ENCODE measurements at regions not wholly inside any gene's neighbourhood (a gene's known extent, or its start where the extent isn't known, plus 50 kb on each side); places are given as distances from the start of the nearest gene placed in this dataset.
"Not testable (repeated sequence)": the region's sequence is repeated elsewhere in the genome, so short reads cannot be mapped to it uniquely, and the experiment has no call there.

DNA sequence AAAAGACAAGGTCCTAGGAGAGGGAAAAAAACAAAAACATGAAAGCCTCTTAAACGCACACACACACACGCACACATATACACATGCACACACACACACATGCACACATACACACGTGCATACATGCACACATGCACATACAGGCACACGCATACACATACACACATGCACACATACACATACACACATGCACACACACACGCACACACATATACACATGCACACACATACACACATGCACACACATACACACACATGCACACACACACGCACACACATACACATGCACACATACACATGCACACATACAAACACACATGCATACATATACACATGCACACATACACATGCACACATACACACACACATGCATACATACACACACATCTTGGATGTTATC is 78.1 kb upstream of the PPP2R5C start:
- H3K4me2 ChIP-seq (ENCODE audit: insufficient read depth, low read length), result no peak overlapping the region
- ATAC-seq (ENCODE audit: insufficient read depth, low read depth), result no peak

DNA sequence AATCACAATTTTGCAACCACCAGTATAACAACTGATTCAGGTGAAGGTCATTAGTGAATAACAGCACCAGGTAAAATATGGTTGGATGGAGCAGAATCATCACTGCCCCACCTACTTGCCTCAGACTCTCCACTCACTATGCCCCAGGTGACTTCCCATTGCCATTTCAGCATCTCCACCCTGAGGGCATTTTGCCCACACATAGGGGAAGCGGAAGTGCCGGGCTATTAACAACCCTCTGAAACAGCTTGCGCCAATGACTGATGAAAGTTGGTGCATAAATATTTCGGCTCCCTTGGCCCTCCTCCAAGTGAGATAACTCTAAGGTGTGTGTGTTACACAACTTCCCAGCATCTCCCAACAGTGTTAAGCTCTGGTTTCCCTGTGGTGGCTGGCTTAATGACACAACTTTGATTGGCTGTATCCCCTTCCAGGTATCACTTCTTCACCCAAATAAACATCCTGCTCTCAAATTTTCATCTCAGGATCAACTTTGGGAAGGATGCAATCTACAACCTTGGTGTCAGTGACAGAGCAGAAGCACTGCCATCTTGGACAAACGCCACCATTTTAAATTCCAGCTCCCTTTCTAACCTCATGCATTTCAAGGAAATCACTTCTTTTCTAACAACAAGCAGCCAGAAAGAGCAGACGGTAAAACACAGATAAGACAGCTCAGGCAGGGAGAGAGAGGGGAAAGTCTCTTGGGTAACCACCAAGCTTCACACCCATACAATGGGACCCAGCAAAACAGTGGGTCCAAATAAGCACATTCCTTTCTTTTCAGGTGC is 73.6 kb upstream of the PPP2R5C start:
- H3K9ac ChIP-seq (ENCODE audit: low read depth, low read length), result no peak overlapping the region
- no peaks in the 10 kb centered on the region for H3K79me2 ChIP-seq (ENCODE audit: insufficient read depth, low read length)
- peaks cover 9% of the 10 kb centered on the region for H3K27me3 ChIP-seq (ENCODE audit: insufficient read depth, low read length, poor library complexity)
- H3K27ac ChIP-seq (ENCODE audit: low read length), result no peak overlapping the region
- no peaks in the 10 kb centered on the region for H4K20me1 ChIP-seq (ENCODE audit: insufficient read depth, low read length)
- no peak overlapping the region for H3K4me2 ChIP-seq (ENCODE audit: insufficient read depth, low read length)
- no peak for DNase-seq
- H3K4me1 ChIP-seq (ENCODE audit: insufficient read depth, low read length), result no peaks in the 10 kb centered on the region
- H3K9me3 ChIP-seq (ENCODE audit: insufficient read depth, low read length, severe bottlenecking), result no peaks in the 10 kb centered on the region
- TF ChIP-seq, protein P1, sequence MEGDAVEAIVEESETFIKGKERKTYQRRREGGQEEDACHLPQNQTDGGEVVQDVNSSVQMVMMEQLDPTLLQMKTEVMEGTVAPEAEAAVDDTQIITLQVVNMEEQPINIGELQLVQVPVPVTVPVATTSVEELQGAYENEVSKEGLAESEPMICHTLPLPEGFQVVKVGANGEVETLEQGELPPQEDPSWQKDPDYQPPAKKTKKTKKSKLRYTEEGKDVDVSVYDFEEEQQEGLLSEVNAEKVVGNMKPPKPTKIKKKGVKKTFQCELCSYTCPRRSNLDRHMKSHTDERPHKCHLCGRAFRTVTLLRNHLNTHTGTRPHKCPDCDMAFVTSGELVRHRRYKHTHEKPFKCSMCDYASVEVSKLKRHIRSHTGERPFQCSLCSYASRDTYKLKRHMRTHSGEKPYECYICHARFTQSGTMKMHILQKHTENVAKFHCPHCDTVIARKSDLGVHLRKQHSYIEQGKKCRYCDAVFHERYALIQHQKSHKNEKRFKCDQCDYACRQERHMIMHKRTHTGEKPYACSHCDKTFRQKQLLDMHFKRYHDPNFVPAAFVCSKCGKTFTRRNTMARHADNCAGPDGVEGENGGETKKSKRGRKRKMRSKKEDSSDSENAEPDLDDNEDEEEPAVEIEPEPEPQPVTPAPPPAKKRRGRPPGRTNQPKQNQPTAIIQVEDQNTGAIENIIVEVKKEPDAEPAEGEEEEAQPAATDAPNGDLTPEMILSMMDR (IDR thresholded peaks at IDR 0.05; ENCODE audit: borderline replicate concordance, extremely low read depth, low read length, poor library complexity, severe bottlenecking), result no peak
- no peak for TF ChIP-seq EZH2 (IDR thresholded peaks at IDR 0.05; ENCODE audit: borderline replicate concordance, low read depth, low read length, severe bottlenecking)
- no peak for ATAC-seq (ENCODE audit: insufficient read depth, low read depth)
- no peak overlapping the region for H2AFZ ChIP-seq (ENCODE audit: low read depth, low read length)
- no peak overlapping the region for H3K4me3 ChIP-seq (ENCODE audit: low read depth in 1 of 2, low read length in 2 of 2)
- no peaks in the 10 kb centered on the region for H3K36me3 ChIP-seq (ENCODE audit: insufficient read depth, low read length)

More for the DNA sequence above, 78.1 kb upstream of the PPP2R5C start:
- no peaks in the 10 kb centered on the region for H3K79me2 ChIP-seq (ENCODE audit: insufficient read depth, low read length)
- no peaks in the 10 kb centered on the region for H3K36me3 ChIP-seq (ENCODE audit: insufficient read depth, low read length)
- H2AFZ ChIP-seq (ENCODE audit: low read depth, low read length), result no peak overlapping the region
- no peak overlapping the region for H3K27ac ChIP-seq (ENCODE audit: low read length)
- no peaks in the 10 kb centered on the region for H4K20me1 ChIP-seq (ENCODE audit: insufficient read depth, low read length)
- H3K4me1 ChIP-seq (ENCODE audit: insufficient read depth, low read length), result no peaks in the 10 kb centered on the region
- peaks cover 5% of the 10 kb centered on the region for H3K27me3 ChIP-seq (ENCODE audit: insufficient read depth, low read length, poor library complexity)
- H3K9ac ChIP-seq (ENCODE audit: low read depth, low read length), result no peak overlapping the region
- no peaks in the 10 kb centered on the region for H3K9me3 ChIP-seq (ENCODE audit: insufficient read depth, low read length, severe bottlenecking)
- DNase-seq, result no peak
- no peak overlapping the region for H3K4me3 ChIP-seq (ENCODE audit: low read depth in 1 of 2, low read length in 2 of 2)
- TF ChIP-seq, protein P1 (IDR thresholded peaks at IDR 0.05; ENCODE audit: borderline replicate concordance, extremely low read depth, low read length, poor library complexity, severe bottlenecking), result no peak
- no peak for TF ChIP-seq EZH2 (IDR thresholded peaks at IDR 0.05; ENCODE audit: borderline replicate concordance, low read depth, low read length, severe bottlenecking)

DNA sequence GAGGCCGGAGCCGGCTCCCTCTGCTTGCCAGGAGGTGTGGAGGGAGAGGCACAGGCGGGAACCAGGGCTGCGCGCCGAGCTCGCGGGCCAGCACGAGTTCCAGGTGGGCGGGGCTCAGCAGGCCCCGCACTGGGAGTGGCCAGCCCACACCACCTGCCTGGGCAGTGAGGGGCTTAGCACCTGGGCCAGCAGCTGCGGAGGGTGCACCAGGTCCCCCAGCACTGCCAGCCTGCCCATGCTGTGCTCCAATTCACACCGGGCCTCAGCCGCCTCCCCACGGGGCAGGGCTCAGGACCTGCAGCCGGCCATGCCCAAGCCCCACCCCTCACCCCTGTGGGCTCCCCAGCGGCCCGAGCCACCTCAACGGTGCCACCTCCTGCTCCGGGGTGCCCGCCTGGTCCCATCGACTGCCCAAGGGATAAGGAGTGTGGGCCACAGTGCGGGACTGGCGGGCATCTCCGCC is 72.4 kb upstream of the PPP2R5C start:
- H3K27ac ChIP-seq (ENCODE audit: low read length), result no peak overlapping the region
- H3K4me3 ChIP-seq (ENCODE audit: low read depth in 1 of 2, low read length in 2 of 2), result no peak overlapping the region
- no peaks in the 10 kb centered on the region for H3K4me1 ChIP-seq (ENCODE audit: insufficient read depth, low read length)
- H3K9me3 ChIP-seq (ENCODE audit: insufficient read depth, low read length, severe bottlenecking), result no peaks in the 10 kb centered on the region
- H3K4me2 ChIP-seq (ENCODE audit: insufficient read depth, low read length), result no peak overlapping the region
- no peaks in the 10 kb centered on the region for H4K20me1 ChIP-seq (ENCODE audit: insufficient read depth, low read length)
- H3K36me3 ChIP-seq (ENCODE audit: insufficient read depth, low read length), result no peaks in the 10 kb centered on the region
- H3K9ac ChIP-seq (ENCODE audit: low read depth, low read length), result no peak overlapping the region
- DNase-seq (no peak), ATAC-seq (ENCODE audit: insufficient read depth, low read depth) (no peak)
- H2AFZ ChIP-seq (ENCODE audit: low read depth, low read length), result no peak overlapping the region
- H3K27me3 ChIP-seq (ENCODE audit: insufficient read depth, low read length, poor library complexity), result peaks cover 6% of the 10 kb centered on the region
- no peaks in the 10 kb centered on the region for H3K79me2 ChIP-seq (ENCODE audit: insufficient read depth, low read length)
- TF ChIP-seq EZH2 (IDR thresholded peaks at IDR 0.05; ENCODE audit: borderline replicate concordance, low read depth, low read length, severe bottlenecking), result no peak
- TF ChIP-seq, protein P1 (IDR thresholded peaks at IDR 0.05; ENCODE audit: borderline replicate concordance, extremely low read depth, low read length, poor library complexity, severe bottlenecking), result no peak

DNA sequence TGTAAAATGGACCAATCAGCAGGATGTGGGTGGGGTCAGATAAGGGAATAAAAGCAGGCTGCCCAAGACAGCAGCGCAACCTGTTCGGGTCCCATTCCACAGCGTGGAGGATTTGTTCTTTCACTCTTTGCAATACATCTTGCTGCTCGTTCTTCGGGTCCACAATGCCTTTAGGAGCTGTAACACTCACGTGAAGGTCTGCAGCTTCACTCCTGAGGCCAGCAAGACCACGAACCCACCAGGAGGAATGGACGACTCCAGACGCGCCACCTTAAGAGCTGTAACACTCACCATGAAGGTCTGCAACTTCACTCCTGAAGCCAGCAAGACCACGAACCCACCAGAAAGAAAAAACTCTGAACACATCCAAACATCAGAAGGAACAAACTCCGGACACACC is 71.5 kb upstream of the PPP2R5C start:
- not testable (repeated sequence) for DNase-seq; H3K4me2 ChIP-seq (ENCODE audit: insufficient read depth, low read length); H3K9me3 ChIP-seq (ENCODE audit: insufficient read depth, low read length, severe bottlenecking); H3K27me3 ChIP-seq (ENCODE audit: insufficient read depth, low read length, poor library complexity); H3K36me3 ChIP-seq (ENCODE audit: insufficient read depth, low read length); H3K9ac ChIP-seq (ENCODE audit: low read depth, low read length); H4K20me1 ChIP-seq (ENCODE audit: insufficient read depth, low read length); ATAC-seq (ENCODE audit: insufficient read depth, low read depth); H3K4me1 ChIP-seq (ENCODE audit: insufficient read depth, low read length); H3K4me3 ChIP-seq (ENCODE audit: low read depth in 1 of 2, low read length in 2 of 2); H3K27ac ChIP-seq (ENCODE audit: low read length); H3K79me2 ChIP-seq (ENCODE audit: insufficient read depth, low read length); H2AFZ ChIP-seq (ENCODE audit: low read depth, low read length)

All from DND-41 (cell line).